ENCODE measurements at regions not wholly inside any gene's neighbourhood (a gene's known extent, or its start where the extent isn't known, plus 50 kb on each side); places are given as distances from the start of the nearest gene placed in this dataset.
A peak's percentile ranks its signal among the peaks of the same experiment; 100 is the strongest.

- no peak for DNase-seq (ENCODE audit: low read depth)
- no peak overlapping the region for H3K4me3 ChIP-seq (ENCODE audit: low read depth, low read length)
- no peak for TF ChIP-seq CTCF (IDR thresholded peaks at IDR 0.05; ENCODE audit: insufficient read depth, low read length)
Measured at GRCh38 chr13:34352958-34353357, 535.0 kb downstream of the RFC3 start.

- H3K4me3 ChIP-seq (ENCODE audit: low read depth, low read length): no peak overlapping the region
- no peak for TF ChIP-seq CTCF (IDR thresholded peaks at IDR 0.05; ENCODE audit: insufficient read depth, low read length)
- DNase-seq (ENCODE audit: low read depth): no peak
Measured at GRCh38 chr13:34356686-34357434, 538.9 kb downstream of the RFC3 start.

- no peak for TF ChIP-seq CTCF (IDR thresholded peaks at IDR 0.05; ENCODE audit: insufficient read depth, low read length)
- H3K4me3 ChIP-seq (ENCODE audit: low read depth, low read length): no peak overlapping the region
- peak; percentile 75 for DNase-seq (ENCODE audit: low read depth)
Measured at GRCh38 chr13:34357435-34358232, 539.7 kb downstream of the RFC3 start.

GRCh38 chr13:34358811-34359513 lies 541.0 kb downstream of the RFC3 start:
- TF ChIP-seq CTCF (IDR thresholded peaks at IDR 0.05; ENCODE audit: insufficient read depth, low read length): no peak
- DNase-seq (ENCODE audit: low read depth): peak; percentile 69
- no peak overlapping the region for H3K4me3 ChIP-seq (ENCODE audit: low read depth, low read length)

GRCh38 chr13:34360702-34361101 lies 542.8 kb downstream of the RFC3 start:
- no peak for TF ChIP-seq CTCF (IDR thresholded peaks at IDR 0.05; ENCODE audit: insufficient read depth, low read length)
- DNase-seq (ENCODE audit: low read depth): no peak

GRCh38 chr13:34361560-34361959 lies 543.6 kb downstream of the RFC3 start:
- DNase-seq (ENCODE audit: low read depth): peak; percentile 38
- TF ChIP-seq CTCF (IDR thresholded peaks at IDR 0.05; ENCODE audit: insufficient read depth, low read length): no peak
- H3K4me3 ChIP-seq (ENCODE audit: low read depth, low read length): no peak overlapping the region

More at GRCh38 chr13:34360702-34361101, 542.8 kb downstream of the RFC3 start:
- H3K4me3 ChIP-seq (ENCODE audit: low read depth, low read length): no peak overlapping the region
